ENCODE measurements at regions not wholly inside any gene's neighbourhood (a gene's known extent, or its start where the extent isn't known, plus 50 kb on each side); places are given as distances from the start of the nearest gene placed in this dataset.

GRCh38 chr2:65985986-65986385 is 448.9 kb upstream of the MEIS1 start:
- Histone ChIP-seq H3K79me1 (ENCODE audit: low read depth, low read length) (no peaks in the 10 kb centered on the region), H3K4me3 (ENCODE audit: extremely low read depth in 1 of 4, insufficient read depth in 2 of 4, low read depth in 3 of 4, low read length in 4 of 4) (no peak overlapping the region), H3K79me2 (ENCODE audit: control insufficient read depth in 1 of 2, insufficient read depth in 2 of 2, low read length in 2 of 2) (no peaks in the 10 kb centered on the region), H2BK120ac (replicated peaks; ENCODE audit: low read depth, low read length) (no peak overlapping the region), H3K56ac (replicated peaks; ENCODE audit: insufficient read length, low read depth, low read length) (no peak overlapping the region), H4K20me1 (replicated peaks in 1 of 2; ENCODE audit: control insufficient read depth in 1 of 2, insufficient read depth in 2 of 2, low read length in 2 of 2) (no peaks in the 10 kb centered on the region), H3K23me2 (ENCODE audit: low read depth, low read length) (no peaks in the 10 kb centered on the region), H4K91ac (replicated peaks; ENCODE audit: insufficient read length, low read length) (no peak overlapping the region), H2BK15ac (ENCODE audit: low read length) (no peak overlapping the region), H3K23ac (ENCODE audit: insufficient read length) (no peak overlapping the region), H3K4me1 (replicated peaks in 1 of 4; ENCODE audit: control insufficient read depth in 3 of 4, insufficient read depth in 4 of 4, low read length in 3 of 4) (no peaks in the 10 kb centered on the region), H3K14ac (ENCODE audit: insufficient read length) (no peak overlapping the region), H4K5ac (ENCODE audit: insufficient read length, low read depth, low read length) (no peak overlapping the region), H3K27me3 (replicated peaks in 1 of 4; ENCODE audit: control insufficient read depth in 3 of 4, extremely low read depth in 1 of 4, insufficient read depth in 3 of 4, low read length in 3 of 4) (no peaks in the 10 kb centered on the region; a peak in 1 of 7 replicates), H2BK5ac (ENCODE audit: low read depth, low read length) (no peak overlapping the region), H3K9ac (replicated peaks in 1 of 4; ENCODE audit: extremely low read depth in 1 of 4, low read depth in 3 of 4, low read length in 3 of 4) (no peak overlapping the region), H3K4me2 (ENCODE audit: insufficient read depth in 1 of 2, low read depth in 2 of 2, low read length in 2 of 2) (no peak overlapping the region), H4K8ac (ENCODE audit: extremely low read depth, insufficient read depth, low read length) (no peak overlapping the region), H3K4ac (replicated peaks; ENCODE audit: insufficient read length, low read depth, low read length) (no peak overlapping the region), H3K36me3 (ENCODE audit: control insufficient read depth in 2 of 4, insufficient read depth in 4 of 4, low read length in 3 of 4) (no peaks in the 10 kb centered on the region), H2BK12ac (ENCODE audit: low read depth, low read length) (no peak overlapping the region), H2AFZ (ENCODE audit: low read length) (no peak overlapping the region), H2AK5ac (ENCODE audit: low read depth, low read length) (no peak overlapping the region), H3K18ac (ENCODE audit: extremely low read depth, low read length) (no peak overlapping the region), H2BK20ac (ENCODE audit: low read length) (no peak overlapping the region), H3K27ac (ENCODE audit: low read depth, low read length) (no peak overlapping the region), H3K9me3 (ENCODE audit: insufficient read depth in 2 of 2, low read depth in 1 of 2, low read length in 1 of 2) (0 out of 4 replicates have a peak, but pooled peaks cover 0 to 3% of the 10 kb centered on the region in 2 experiments)
- FAIRE-seq = no peak
- ChIA-PET CTCF (ENCODE audit: partially characterized antibody) (no interaction called here), POLR2A (ENCODE audit: partially characterized antibody) (no interaction called here)
- DNase-seq (ENCODE audit: low read depth in 1 of 2, low spot score in 2 of 2) = no peak
- TF ChIP-seq CREB1 (IDR thresholded peaks at IDR 0.05) (no peak), CBX5 (IDR thresholded peaks at IDR 0.05; ENCODE audit: low read depth, low read length) (no peak), ASH2L (IDR thresholded peaks at IDR 0.05; ENCODE audit: low read length) (no peak), KDM5A (IDR thresholded peaks at IDR 0.05; ENCODE audit: low read length) (no peak), TAF1 (IDR thresholded peaks at IDR 0.05; ENCODE audit: low read depth, low read length) (no peak), SP1 (IDR thresholded peaks at IDR 0.05; ENCODE audit: low read depth, low read length) (no peak)
